SH-SY5Y (cell line): ENCODE measurements at regions not wholly inside any gene's neighbourhood (a gene's known extent, or its start where the extent isn't known, plus 50 kb on each side); places are given as distances from the start of the nearest gene placed in this dataset.

ENCODE experiments used
- GATA2 ChIP-seq: IDR thresholded peaks from 2 replicates; pipeline ENCODE4 v1.6.1; 2011; ENCODE audit warnings: mild to moderate bottlenecking, low read depth, low read length
- GATA3 ChIP-seq: IDR thresholded peaks from 2 replicates; pipeline ENCODE4 v1.6.1; 2011; ENCODE audit warnings: low read depth, mild to moderate bottlenecking, low read length, moderate library complexity

GRCh38 chr19:33950091-33950750 is 153.6 kb downstream of the KCTD15 start:
- TF ChIP-seq GATA3 (no peak), GATA2 (no peak)
